ENCODE measurements at regions not wholly inside any gene's neighbourhood (a gene's known extent, or its start where the extent isn't known, plus 50 kb on each side); places are given as distances from the start of the nearest gene placed in this dataset.

DNA sequence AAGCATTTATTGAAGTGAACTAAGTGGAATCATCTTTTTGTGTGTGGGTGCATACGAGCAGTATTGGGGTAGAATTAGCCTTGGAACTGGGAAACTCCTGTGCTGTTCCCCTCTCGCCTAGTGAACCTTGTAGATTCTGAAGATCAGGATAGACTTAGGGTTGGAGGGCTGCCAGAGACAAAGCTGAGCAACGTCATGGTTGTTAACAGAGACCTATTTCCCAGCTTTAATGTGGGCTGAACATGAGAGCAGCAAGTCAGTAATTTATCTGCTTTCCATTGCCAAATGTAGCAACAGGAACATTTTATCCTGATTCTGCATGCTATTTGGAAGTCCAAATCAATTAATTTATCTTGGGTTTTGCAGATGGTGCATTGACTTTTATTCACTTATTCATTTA is 246.6 kb downstream of the IL20RB start:
- H3K9ac ChIP-seq (ENCODE audit: low read depth, low read length), result no peak overlapping the region
- H3K27ac ChIP-seq (ENCODE audit: low read depth, low read length), result no peak overlapping the region
- H3K9me3 ChIP-seq (ENCODE audit: insufficient read depth, low read depth, low read length), result no peaks in the 10 kb centered on the region
- no peaks in the 10 kb centered on the region; the same call in 1 of the 2 replicates for H3K27me3 ChIP-seq (ENCODE audit: insufficient read depth, low read length)
- no peaks in the 10 kb centered on the region for H3K36me3 ChIP-seq (ENCODE audit: insufficient read depth, low read length)
- no peak overlapping the region for H3K4me3 ChIP-seq (ENCODE audit: low read length)
- WGBS, result 91% methylated on average over 3 of the region's 3 CpGs
- H3K4me1 ChIP-seq (ENCODE audit: insufficient read depth, low read length), result no peaks in the 10 kb centered on the region

DNA sequence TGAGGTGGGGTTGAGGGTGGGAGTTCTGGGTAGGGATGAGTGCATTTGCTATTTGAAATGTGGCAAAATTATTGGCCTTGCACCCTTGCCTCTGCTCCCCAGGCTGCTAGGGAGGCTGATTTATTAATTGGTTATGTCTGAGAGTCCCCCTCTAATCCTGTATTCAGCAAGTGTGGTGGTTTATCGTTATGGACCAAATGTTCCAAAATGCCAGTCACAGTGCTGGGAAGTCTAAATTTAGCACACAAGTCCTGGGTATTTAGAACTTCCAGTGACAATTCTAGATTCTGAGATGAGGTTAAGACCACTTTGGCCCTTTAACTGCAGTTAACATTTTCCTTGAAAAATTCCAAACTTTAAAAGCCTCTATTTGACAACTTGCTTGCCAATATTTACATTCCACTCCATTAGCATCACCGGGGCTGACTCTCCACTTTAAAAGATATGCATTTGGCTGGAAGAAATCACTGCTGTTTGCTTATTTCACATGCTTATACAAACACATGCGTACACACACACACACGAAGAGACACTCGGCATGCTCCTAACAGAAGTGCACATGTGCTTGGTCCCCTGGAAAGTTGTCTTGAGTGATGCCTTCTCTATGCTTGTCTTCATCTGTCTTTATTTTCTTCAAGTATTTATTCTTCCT is 247.7 kb downstream of the IL20RB start:
- Histone ChIP-seq H3K27ac (ENCODE audit: low read depth, low read length) (no peak overlapping the region), H3K4me3 (ENCODE audit: low read length) (no peak overlapping the region), H3K27me3 (ENCODE audit: insufficient read depth, low read length) (no peaks in the 10 kb centered on the region; the same call in 1 of the 2 replicates), H3K9ac (ENCODE audit: low read depth, low read length) (no peak overlapping the region), H3K36me3 (ENCODE audit: insufficient read depth, low read length) (no peaks in the 10 kb centered on the region), H3K4me1 (ENCODE audit: insufficient read depth, low read length) (no peaks in the 10 kb centered on the region), H3K9me3 (ENCODE audit: insufficient read depth, low read depth, low read length) (no peaks in the 10 kb centered on the region)
- 80% methylated on average over 5 of the region's 5 CpGs for WGBS

GRCh38 chr3:137207616-137208015 is 249.8 kb downstream of the IL20RB start:
- no peaks in the 10 kb centered on the region for H3K36me3 ChIP-seq (ENCODE audit: insufficient read depth, low read length)
- no peaks in the 10 kb centered on the region for H3K4me1 ChIP-seq (ENCODE audit: insufficient read depth, low read length)
- WGBS, result 90% methylated on average over 1 of the region's 1 CpG
- H3K9ac ChIP-seq (ENCODE audit: low read depth, low read length), result no peak overlapping the region
- no peaks in the 10 kb centered on the region; the same call in 1 of the 2 replicates for H3K27me3 ChIP-seq (ENCODE audit: insufficient read depth, low read length)
- no peak overlapping the region for H3K4me3 ChIP-seq (ENCODE audit: low read length)
- no peaks in the 10 kb centered on the region for H3K9me3 ChIP-seq (ENCODE audit: insufficient read depth, low read depth, low read length)
- no peak overlapping the region for H3K27ac ChIP-seq (ENCODE audit: low read depth, low read length)

- no peaks in the 10 kb centered on the region for H3K36me3 ChIP-seq (ENCODE audit: insufficient read depth, low read length)
- H3K9ac ChIP-seq (ENCODE audit: low read depth, low read length), result no peak overlapping the region
- H3K4me3 ChIP-seq (ENCODE audit: low read length), result no peak overlapping the region
- no peak overlapping the region for H3K27ac ChIP-seq (ENCODE audit: low read depth, low read length)
- 46% methylated on average over 4 of the region's 5 CpGs for WGBS
- no peaks in the 10 kb centered on the region for H3K9me3 ChIP-seq (ENCODE audit: insufficient read depth, low read depth, low read length)
- no peaks in the 10 kb centered on the region for H3K27me3 ChIP-seq (ENCODE audit: insufficient read depth, low read length)
- H3K4me1 ChIP-seq (ENCODE audit: insufficient read depth, low read length), result no peaks in the 10 kb centered on the region
Observed at GRCh38 chr3:137217733-137218132, 259.9 kb downstream of the IL20RB start.

GRCh38 chr3:137219801-137220445 is 262.1 kb downstream of the IL20RB start:
- H3K27ac ChIP-seq (ENCODE audit: low read depth, low read length), result no peak overlapping the region
- no peaks in the 10 kb centered on the region for H3K9me3 ChIP-seq (ENCODE audit: insufficient read depth, low read depth, low read length)
- H3K36me3 ChIP-seq (ENCODE audit: insufficient read depth, low read length), result no peaks in the 10 kb centered on the region
- H3K27me3 ChIP-seq (ENCODE audit: insufficient read depth, low read length), result no peaks in the 10 kb centered on the region
- WGBS, result 100% methylated on average over 1 of the region's 1 CpG
- no peaks in the 10 kb centered on the region for H3K4me1 ChIP-seq (ENCODE audit: insufficient read depth, low read length)
- H3K4me3 ChIP-seq (ENCODE audit: low read length), result no peak overlapping the region
- H3K9ac ChIP-seq (ENCODE audit: low read depth, low read length), result no peak overlapping the region

- Histone ChIP-seq H3K9me3 (ENCODE audit: insufficient read depth, low read depth, low read length) (no peaks in the 10 kb centered on the region), H3K27ac (ENCODE audit: low read depth, low read length) (no peak overlapping the region), H3K4me1 (ENCODE audit: insufficient read depth, low read length) (no peaks in the 10 kb centered on the region), H3K4me3 (ENCODE audit: low read length) (no peak overlapping the region), H3K9ac (ENCODE audit: low read depth, low read length) (no peak overlapping the region), H3K27me3 (ENCODE audit: insufficient read depth, low read length) (no peaks in the 10 kb centered on the region), H3K36me3 (ENCODE audit: insufficient read depth, low read length) (no peaks in the 10 kb centered on the region)
- WGBS, result 90% methylated on average over 2 of the region's 2 CpGs
Observed at GRCh38 chr3:137222736-137223225, 265.0 kb downstream of the IL20RB start.

DNA sequence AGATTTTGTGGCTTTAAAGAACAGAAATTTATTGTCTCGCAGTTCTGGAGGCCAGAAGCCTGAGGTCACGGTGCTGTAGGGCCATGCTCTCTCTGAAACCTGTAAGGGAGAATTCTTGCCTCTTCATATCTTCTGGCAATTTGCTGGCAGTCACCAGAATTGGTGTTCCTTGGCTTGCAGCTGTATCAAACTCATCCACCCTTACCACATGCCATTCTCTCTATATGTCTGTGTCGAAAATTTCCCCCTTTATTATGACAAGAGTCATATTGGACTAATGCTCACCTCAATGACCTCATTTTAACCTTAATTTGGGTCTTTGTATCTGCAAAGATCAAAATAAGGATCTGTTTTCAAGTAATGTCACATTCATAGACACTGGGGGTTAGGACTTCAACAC is 266.7 kb downstream of the IL20RB start:
- no peaks in the 10 kb centered on the region for H3K4me1 ChIP-seq (ENCODE audit: insufficient read depth, low read length)
- no peak overlapping the region for H3K27ac ChIP-seq (ENCODE audit: low read depth, low read length)
- no peaks in the 10 kb centered on the region for H3K9me3 ChIP-seq (ENCODE audit: insufficient read depth, low read depth, low read length)
- no peak overlapping the region for H3K4me3 ChIP-seq (ENCODE audit: low read length)
- no peaks in the 10 kb centered on the region for H3K27me3 ChIP-seq (ENCODE audit: insufficient read depth, low read length)
- no peak overlapping the region for H3K9ac ChIP-seq (ENCODE audit: low read depth, low read length)
- no peaks in the 10 kb centered on the region for H3K36me3 ChIP-seq (ENCODE audit: insufficient read depth, low read length)
- WGBS, result 96% methylated on average over 3 of the region's 3 CpGs

GRCh38 chr3:137242836-137243400 is 285.1 kb downstream of the IL20RB start:
- no peaks in the 10 kb centered on the region for H3K4me1 ChIP-seq (ENCODE audit: insufficient read depth, low read length)
- no peak overlapping the region for H3K4me3 ChIP-seq (ENCODE audit: low read length)
- H3K36me3 ChIP-seq (ENCODE audit: insufficient read depth, low read length), result no peaks in the 10 kb centered on the region
- no peak overlapping the region for H3K9ac ChIP-seq (ENCODE audit: low read depth, low read length)
- no peak overlapping the region for H3K27ac ChIP-seq (ENCODE audit: low read depth, low read length)
- no peaks in the 10 kb centered on the region for H3K9me3 ChIP-seq (ENCODE audit: insufficient read depth, low read depth, low read length)
- 91% methylated on average over 4 of the region's 6 CpGs for WGBS
- no peaks in the 10 kb centered on the region for H3K27me3 ChIP-seq (ENCODE audit: insufficient read depth, low read length)

DNA sequence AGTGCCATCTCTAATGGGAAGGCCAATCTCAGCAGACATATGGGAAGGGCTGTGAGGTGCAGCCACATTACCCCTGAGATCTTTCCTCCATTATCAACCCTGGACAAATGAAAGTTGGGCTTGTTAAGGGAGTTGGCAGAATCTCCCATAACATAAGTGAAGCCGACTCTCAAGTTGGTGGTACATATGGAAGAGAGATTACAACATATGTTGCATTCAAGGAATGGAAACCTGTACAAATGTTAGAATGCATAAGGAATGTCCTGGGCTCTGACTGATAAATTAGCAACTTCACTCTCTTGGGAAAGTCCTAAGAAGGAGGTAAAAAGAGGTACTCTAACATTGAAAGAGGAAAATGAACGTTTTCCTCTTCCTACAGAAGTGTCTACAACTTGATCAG is 288.7 kb downstream of the IL20RB start:
- Histone ChIP-seq H3K27ac (ENCODE audit: low read depth, low read length) (no peak overlapping the region), H3K27me3 (ENCODE audit: insufficient read depth, low read length) (no peaks in the 10 kb centered on the region), H3K9ac (ENCODE audit: low read depth, low read length) (no peak overlapping the region), H3K9me3 (ENCODE audit: insufficient read depth, low read depth, low read length) (no peaks in the 10 kb centered on the region), H3K4me1 (ENCODE audit: insufficient read depth, low read length) (no peaks in the 10 kb centered on the region), H3K36me3 (ENCODE audit: insufficient read depth, low read length) (no peaks in the 10 kb centered on the region), H3K4me3 (ENCODE audit: low read length) (no peak overlapping the region)
- 100% methylated on average over 1 of the region's 2 CpGs for WGBS

DNA sequence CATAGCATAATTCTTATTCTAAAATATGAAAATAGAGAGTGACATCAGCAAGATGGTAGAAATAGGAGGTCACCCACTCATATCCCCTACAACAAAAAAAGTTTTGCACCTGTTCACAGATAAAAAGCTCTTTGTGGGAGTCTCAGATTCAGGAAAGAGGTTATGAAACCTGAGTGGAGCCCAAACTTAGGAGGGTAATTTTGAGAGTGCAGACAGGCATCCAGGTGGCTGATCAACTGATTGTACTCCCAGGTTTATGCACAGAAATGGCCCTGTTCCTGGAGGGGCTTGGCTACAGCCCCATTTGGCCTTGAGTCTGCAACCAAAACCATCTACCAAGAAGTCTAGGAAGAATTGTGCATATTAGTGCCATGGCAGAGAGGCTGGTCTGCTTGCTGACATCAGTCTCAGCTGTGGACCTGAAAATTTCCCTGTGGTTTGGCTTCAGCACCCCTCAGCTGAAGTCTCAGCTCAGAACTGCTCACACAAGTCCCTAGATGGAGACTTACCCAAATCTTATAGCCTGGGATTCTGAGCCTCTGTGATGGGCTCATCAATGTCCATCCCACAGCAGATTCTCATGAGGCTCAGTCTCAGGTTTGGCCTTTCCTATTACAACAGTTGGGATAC is 291.6 kb downstream of the IL20RB start:
- no peaks in the 10 kb centered on the region for H3K36me3 ChIP-seq (ENCODE audit: insufficient read depth, low read length)
- no peak overlapping the region for H3K9ac ChIP-seq (ENCODE audit: low read depth, low read length)
- no peak overlapping the region for H3K4me3 ChIP-seq (ENCODE audit: low read length)
- H3K27me3 ChIP-seq (ENCODE audit: insufficient read depth, low read length), result no peaks in the 10 kb centered on the region
- 0 out of 2 replicates have a peak, but pooled peaks cover 5% of the 10 kb centered on the region for H3K9me3 ChIP-seq (ENCODE audit: insufficient read depth, low read depth, low read length)
- no peaks in the 10 kb centered on the region for H3K4me1 ChIP-seq (ENCODE audit: insufficient read depth, low read length)
- H3K27ac ChIP-seq (ENCODE audit: low read depth, low read length), result no peak overlapping the region

DNA sequence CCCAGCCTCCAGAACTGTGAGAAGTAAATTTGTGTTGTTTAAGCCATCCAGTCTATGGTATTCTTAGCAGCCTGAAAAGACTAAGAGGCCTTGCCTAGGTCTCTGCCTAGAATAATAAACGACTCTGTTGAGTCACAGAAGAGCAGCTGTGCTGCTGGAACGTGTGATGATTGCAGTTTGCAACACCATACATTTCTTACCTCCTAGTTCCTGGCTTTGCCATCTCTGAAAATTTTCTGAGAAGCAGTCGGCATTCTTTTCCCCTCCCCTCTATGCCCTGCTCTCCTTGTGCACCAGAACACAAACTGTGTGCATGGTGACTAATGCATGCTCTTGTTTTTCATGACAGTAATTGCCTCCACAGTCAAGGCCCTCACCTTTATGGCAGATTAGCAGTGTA is 301.3 kb downstream of the IL20RB start:
- WGBS, result 84% methylated on average over 3 of the region's 3 CpGs
- Histone ChIP-seq H3K4me3 (ENCODE audit: low read length) (no peak overlapping the region), H3K9me3 (ENCODE audit: insufficient read depth, low read depth, low read length) (no peaks in the 10 kb centered on the region), H3K9ac (ENCODE audit: low read depth, low read length) (no peak overlapping the region), H3K27me3 (ENCODE audit: insufficient read depth, low read length) (no peaks in the 10 kb centered on the region), H3K36me3 (ENCODE audit: insufficient read depth, low read length) (no peaks in the 10 kb centered on the region), H3K27ac (ENCODE audit: low read depth, low read length) (no peak overlapping the region), H3K4me1 (ENCODE audit: insufficient read depth, low read length) (0 out of 2 replicates have a peak, but pooled peaks cover 3% of the 10 kb centered on the region)

Measured in HUES64 (cell line).